ENCODE measurements at regions not wholly inside any gene's neighbourhood (a gene's known extent, or its start where the extent isn't known, plus 50 kb on each side); places are given as distances from the start of the nearest gene placed in this dataset.

DNA sequence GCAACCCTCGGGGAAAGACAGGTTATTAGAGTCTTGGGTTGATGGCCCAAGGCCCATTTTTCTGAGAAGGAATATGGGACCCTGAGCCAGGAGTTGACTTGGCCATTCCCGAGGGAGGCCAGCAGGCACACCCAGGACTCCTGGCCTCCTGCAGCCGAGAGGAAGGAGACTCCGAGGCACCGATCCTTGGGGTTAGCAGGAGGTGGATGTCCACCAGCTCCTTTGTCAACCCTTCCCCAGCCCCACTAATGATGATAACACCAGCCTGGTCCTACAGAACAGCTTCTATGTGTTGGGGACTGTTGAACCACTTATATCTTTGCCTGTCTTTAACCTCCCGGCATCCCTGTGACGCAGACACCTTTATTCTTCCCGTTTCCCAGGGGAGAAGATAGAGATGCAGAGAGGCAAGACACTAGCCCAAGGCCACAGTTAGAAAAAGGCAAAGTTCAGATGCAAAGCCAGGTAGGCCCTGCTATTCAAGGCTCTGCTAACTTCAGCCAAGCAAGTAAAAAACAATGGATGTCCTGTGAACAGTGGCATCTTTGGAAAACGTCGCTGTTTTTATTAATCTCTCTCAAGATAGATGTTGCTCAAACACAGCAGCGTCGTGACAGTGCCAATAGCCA is 767.3 kb upstream of the TBX3 start:
- Histone ChIP-seq H3K27me3 (replicated peaks in 1 of 4; ENCODE audit: control insufficient read depth in 3 of 4, extremely low read depth in 1 of 4, insufficient read depth in 3 of 4, low read length in 3 of 4) (peaks cover 0 to 20% (median 11%) of the 10 kb centered on the region in 4 experiments; a peak in 5 of 7 replicates), H4K8ac (ENCODE audit: extremely low read depth, insufficient read depth, low read length) (no peak overlapping the region), H2BK5ac (ENCODE audit: low read depth, low read length) (no peak overlapping the region), H4K20me1 (replicated peaks in 1 of 2; ENCODE audit: control insufficient read depth in 1 of 2, insufficient read depth in 2 of 2, low read length in 2 of 2) (no peaks in the 10 kb centered on the region), H3K56ac (replicated peaks; ENCODE audit: insufficient read length, low read depth, low read length) (no peak overlapping the region), H3K9me3 (ENCODE audit: insufficient read depth in 2 of 2, low read depth in 1 of 2, low read length in 1 of 2) (no peaks in the 10 kb centered on the region), H3K9ac (replicated peaks in 1 of 4; ENCODE audit: extremely low read depth in 1 of 4, low read depth in 3 of 4, low read length in 3 of 4) (no peak overlapping the region), H3K4ac (replicated peaks; ENCODE audit: insufficient read length, low read depth, low read length) (no peak overlapping the region), H3K4me1 (replicated peaks in 1 of 4; ENCODE audit: control insufficient read depth in 3 of 4, insufficient read depth in 4 of 4, low read length in 3 of 4) (peaks cover 9 to 26% (median 20%) of the 10 kb centered on the region in 4 experiments), H3K4me2 (ENCODE audit: insufficient read depth in 1 of 2, low read depth in 2 of 2, low read length in 2 of 2) (peak overlapping the region; percentile 77 to 91), H4K91ac (replicated peaks; ENCODE audit: insufficient read length, low read length) (no peak overlapping the region), H2AFZ (ENCODE audit: low read length) (no peak overlapping the region), H3K79me2 (ENCODE audit: control insufficient read depth in 1 of 2, insufficient read depth in 2 of 2, low read length in 2 of 2) (no peaks in the 10 kb centered on the region), H4K5ac (ENCODE audit: insufficient read length, low read depth, low read length) (no peak overlapping the region), H3K4me3 (ENCODE audit: extremely low read depth in 1 of 4, insufficient read depth in 2 of 4, low read depth in 3 of 4, low read length in 4 of 4) (peak overlapping the region; percentile 23 to 59 (median 48); a peak in 7 of 8 replicates), H3K23ac (ENCODE audit: insufficient read length) (no peak overlapping the region), H3K79me1 (ENCODE audit: low read depth, low read length) (no peaks in the 10 kb centered on the region), H2BK15ac (ENCODE audit: low read length) (0 out of 2 replicates have a peak overlapping the region, but pooled peaks have one; percentile 46), H3K18ac (ENCODE audit: extremely low read depth, low read length) (no peak overlapping the region), H3K36me3 (ENCODE audit: control insufficient read depth in 2 of 4, insufficient read depth in 4 of 4, low read length in 3 of 4) (no peaks in the 10 kb centered on the region), H2BK20ac (ENCODE audit: low read length) (peak overlapping the region; percentile 95; the same call in 1 of the 2 replicates), H2BK12ac (ENCODE audit: low read depth, low read length) (peak overlapping the region; percentile 60; the same call in 1 of the 2 replicates), H2AK5ac (ENCODE audit: low read depth, low read length) (0 out of 2 replicates have a peak overlapping the region, but pooled peaks have one; percentile 18), H3K27ac (ENCODE audit: low read depth, low read length) (no peak overlapping the region), H3K14ac (ENCODE audit: insufficient read length) (no peak overlapping the region), H2BK120ac (replicated peaks; ENCODE audit: low read depth, low read length) (no peak overlapping the region), H3K23me2 (ENCODE audit: low read depth, low read length) (peaks cover 10% of the 10 kb centered on the region; the same call in 1 of the 2 replicates)
- CTCF ChIA-PET (ENCODE audit: partially characterized antibody), result interaction anchor here (0.6 to 1.0 kb wide), 2 partner anchors 43 to 231 kb away, joined by 3 read pairs; no protein-coding TSS in a partner anchor
- POLR2A ChIA-PET (ENCODE audit: partially characterized antibody), result interaction anchor here (0.8 to 0.9 kb wide), 2 partner anchors 14 to 53 kb away, joined by 3 to 4 read pairs; no protein-coding TSS in a partner anchor
- FAIRE-seq (no peak), DNase-seq (ENCODE audit: low read depth in 1 of 2, low spot score in 2 of 2) (no peak)
- WGBS, 2 experiments (ENCODE audit: extremely low coverage in 1 of 2, insufficient coverage in 1 of 2, insufficient read length in 1 of 2, insufficient replicate concordance in 2 of 2, low coverage in 1 of 2, low lambda C conversion rate in 2 of 2, missing lambda C conversion rate in 1 of 2), result 50% methylated on average over 12 of the region's 12 CpGs; no CpG with 5 or more reads in 1 of the 2 experiments
- TF ChIP-seq RFX5 (IDR thresholded peaks at IDR 0.05; ENCODE audit: borderline replicate concordance, low read depth, low read length) (no peak), SUZ12 (IDR thresholded peaks at IDR 0.05; ENCODE audit: low read length) (0 out of 2 replicates have a peak, but pooled peaks have one; percentile 15)

Measured in H1 (cell line).